H9 (cell line): ENCODE measurements at regions not wholly inside any gene's neighbourhood (a gene's known extent, or its start where the extent isn't known, plus 50 kb on each side); places are given as distances from the start of the nearest gene placed in this dataset.

Experiments
- DNase-seq: peaks from one replicate; pipeline ENCODE4 v3.0.0-alpha.2; 2017
- H2AFZ ChIP-seq: one replicate; pipeline ENCODE4 v1.6.1; 2013; ENCODE audit warnings: mild to moderate bottlenecking, low read length, control low read depth, moderate library complexity
- H2AK5ac ChIP-seq: 2 replicates; pipeline ENCODE4 v1.6.1; 2013; ENCODE audit warnings: low read length, control low read depth, mixed read lengths; ENCODE audit not compliant: insufficient read length
- H2BK120ac ChIP-seq: one replicate; pipeline ENCODE4 v1.6.1; 2013; ENCODE audit warnings: low read depth, mild to moderate bottlenecking, low read length, control low read depth, inconsistent platforms; ENCODE audit not compliant: poor library complexity, severe bottlenecking
- H2BK12ac ChIP-seq: 2 replicates; pipeline ENCODE4 v1.6.1; 2013; ENCODE audit warnings: low read length, control low read depth, mixed read lengths, low read depth; ENCODE audit not compliant: insufficient read length
- H2BK15ac ChIP-seq: 2 replicates; pipeline ENCODE4 v1.6.1; 2013; ENCODE audit warnings: low read depth, low read length, control low read depth
- H2BK20ac ChIP-seq: one replicate; pipeline ENCODE4 v1.6.1; 2013; ENCODE audit warnings: low read depth, mild to moderate bottlenecking, low read length, control low read depth, inconsistent platforms; ENCODE audit not compliant: poor library complexity, severe bottlenecking
- H2BK5ac ChIP-seq: 2 replicates; pipeline ENCODE4 v1.6.1; 2013; ENCODE audit warnings: low read length, control low read depth, mixed read lengths; ENCODE audit not compliant: insufficient read length
- H3K14ac ChIP-seq: 2 replicates; pipeline ENCODE4 v1.6.1; 2013; ENCODE audit warnings: low read length, control low read depth; ENCODE audit not compliant: insufficient read depth
- H3K18ac ChIP-seq: 2 replicates; pipeline ENCODE4 v1.6.1; 2013; ENCODE audit warnings: low read depth, mild to moderate bottlenecking, mixed read lengths, low read length, control low read depth; ENCODE audit not compliant: insufficient read length
- H3K23ac ChIP-seq: 2 replicates; pipeline ENCODE4 v1.6.1; 2013; ENCODE audit warnings: low read length, control low read depth, mixed read lengths, low read depth; ENCODE audit not compliant: insufficient read length
- H3K23me2 ChIP-seq: 2 replicates; pipeline ENCODE4 v1.6.1; 2013; ENCODE audit warnings: low read depth, mild to moderate bottlenecking, mixed read lengths, low read length, control low read depth; ENCODE audit not compliant: insufficient read length, poor library complexity, severe bottlenecking
- H3K27ac ChIP-seq: 2 replicates; pipeline ENCODE4 v1.5.1; 2013; ENCODE audit warnings: low read length, control low read depth, mixed read lengths, low read depth; ENCODE audit not compliant: insufficient read length
- H3K27me3 ChIP-seq: 2 replicates; pipeline ENCODE4 v1.6.1; 2013; ENCODE audit warnings: low read length, control low read depth, inconsistent platforms; ENCODE audit not compliant: insufficient read depth
- H3K4ac ChIP-seq: 2 replicates; pipeline ENCODE4 v1.6.1; 2013; ENCODE audit warnings: low read depth, mild to moderate bottlenecking, control low read depth, inconsistent platforms, low read length, moderate library complexity
- H3K4me1 ChIP-seq: 2 replicates; pipeline ENCODE4 v1.6.1; 2013; ENCODE audit warnings: low read length, control low read depth, inconsistent platforms; ENCODE audit not compliant: insufficient read depth
- H3K4me2 ChIP-seq: 2 replicates; pipeline ENCODE4 v1.6.1; 2013; ENCODE audit warnings: low read length, control low read depth, mixed read lengths; ENCODE audit not compliant: insufficient read length, insufficient read depth
- H3K56ac ChIP-seq: 2 replicates; pipeline ENCODE4 v1.6.1; 2013; ENCODE audit warnings: low read depth, mild to moderate bottlenecking, mixed read lengths, low read length, control low read depth; ENCODE audit not compliant: insufficient read length
- H3K79me1 ChIP-seq: 2 replicates; pipeline ENCODE4 v1.6.1; 2013; ENCODE audit warnings: low read depth, mild to moderate bottlenecking, moderate library complexity, low read length, control low read depth, inconsistent platforms; ENCODE audit not compliant: insufficient read depth, poor library complexity, severe bottlenecking
- H3K79me2 ChIP-seq: 2 replicates; pipeline ENCODE4 v1.6.1; 2013; ENCODE audit warnings: low read length, control low read depth, inconsistent platforms; ENCODE audit not compliant: insufficient read depth
- H3K9ac ChIP-seq: 2 replicates; pipeline ENCODE4 v1.6.1; 2013; ENCODE audit warnings: low read length, control low read depth, mixed read lengths; ENCODE audit not compliant: insufficient read length; ENCODE audit errors: extremely low read depth
- H3K9me3 ChIP-seq: one replicate; pipeline ENCODE4 v1.6.1; 2013; ENCODE audit warnings: low read depth, low read length, inconsistent platforms; ENCODE audit not compliant: control insufficient read depth
- H3T11ph ChIP-seq: one replicate; pipeline ENCODE4 v1.6.1; 2013; ENCODE audit warnings: mild to moderate bottlenecking, low read length, control low read depth, inconsistent platforms
- H4K20me1 ChIP-seq: one replicate; pipeline ENCODE4 v1.6.1; 2013; ENCODE audit not compliant: control insufficient read depth, insufficient read length, insufficient read depth
- H4K5ac ChIP-seq: 2 replicates; pipeline ENCODE4 v1.6.1; 2013; ENCODE audit warnings: low read depth, mild to moderate bottlenecking, mixed read lengths, low read length, control low read depth; ENCODE audit not compliant: insufficient read length
- H4K8ac ChIP-seq: replicated peaks from 2 replicates; pipeline ENCODE4 v1.6.1; 2013; ENCODE audit warnings: low read length, control low read depth, mixed read lengths, low read depth; ENCODE audit not compliant: insufficient read length
- H4K91ac ChIP-seq: 2 replicates; pipeline ENCODE4 v1.6.1; 2013; ENCODE audit warnings: low read depth, mild to moderate bottlenecking, moderate library complexity, mixed read lengths, low read length, control low read depth; ENCODE audit not compliant: insufficient read length
- H3K27ac Mint-ChIP-seq, 3 experiments: 2 replicates in 2 of 3; 3 replicates in 1 of 3; pipeline ENCODE4 v1.8.0; 2020 to 2021; ENCODE audit warnings: mixed read lengths in 3 of 3, mild to moderate bottlenecking in 1 of 3, moderate library complexity in 1 of 3
- H3K27me3 Mint-ChIP-seq: 2 replicates; pipeline ENCODE4 v1.8.0; 2021; ENCODE audit warnings: low read depth, mild to moderate bottlenecking, moderate library complexity, mixed read lengths
- H3K36me3 Mint-ChIP-seq, 3 experiments: 2 replicates in 2 of 3; 3 replicates in 1 of 3; pipeline ENCODE4 v1.8.0; 2020 to 2021; ENCODE audit warnings: low read depth in 3 of 3, mixed read lengths in 3 of 3; ENCODE audit not compliant: insufficient read depth in 1 of 3
- H3K4me1 Mint-ChIP-seq, 2 experiments: 2 replicates each; pipeline ENCODE4 v1.8.0; 2020; ENCODE audit warnings: mixed read lengths in 2 of 2
- H3K4me3 Mint-ChIP-seq, 2 experiments: 2 replicates in 1 of 2; 3 replicates in 1 of 2; pipeline ENCODE4 v1.8.0; 2020 to 2021; ENCODE audit warnings: mild to moderate bottlenecking in 2 of 2, mixed read lengths in 2 of 2, moderate library complexity in 1 of 2
- H3K9me3 Mint-ChIP-seq, 2 experiments: 2 replicates in 1 of 2; 3 replicates in 1 of 2; pipeline ENCODE4 v1.8.0; 2020; ENCODE audit warnings: mild to moderate bottlenecking in 2 of 2, mixed read lengths in 2 of 2, moderate library complexity in 1 of 2
- WGBS: extraction: QIAGEN DNeasy Blood & Tissue Kit; methylation state at CpG from one replicate; pipeline ENCODE4 v1.1.7; 2013; ENCODE audit warnings: missing lambda C conversion rate, low lambda C conversion rate, mixed read lengths; ENCODE audit not compliant: insufficient read length; ENCODE audit errors: extremely low coverage; 5-methylcytosine and 5-hydroxymethylcytosine counted together
- TF ChIP-seq, protein P1 (sequence below): fragments of 200-600 bp; sonication (generic); conservative IDR thresholded peaks from 3 replicates; pipeline ENCODE4 v1.8.0; 2021; ENCODE audit warnings: antibody characterized with exemption, mild to moderate bottlenecking

DNA sequence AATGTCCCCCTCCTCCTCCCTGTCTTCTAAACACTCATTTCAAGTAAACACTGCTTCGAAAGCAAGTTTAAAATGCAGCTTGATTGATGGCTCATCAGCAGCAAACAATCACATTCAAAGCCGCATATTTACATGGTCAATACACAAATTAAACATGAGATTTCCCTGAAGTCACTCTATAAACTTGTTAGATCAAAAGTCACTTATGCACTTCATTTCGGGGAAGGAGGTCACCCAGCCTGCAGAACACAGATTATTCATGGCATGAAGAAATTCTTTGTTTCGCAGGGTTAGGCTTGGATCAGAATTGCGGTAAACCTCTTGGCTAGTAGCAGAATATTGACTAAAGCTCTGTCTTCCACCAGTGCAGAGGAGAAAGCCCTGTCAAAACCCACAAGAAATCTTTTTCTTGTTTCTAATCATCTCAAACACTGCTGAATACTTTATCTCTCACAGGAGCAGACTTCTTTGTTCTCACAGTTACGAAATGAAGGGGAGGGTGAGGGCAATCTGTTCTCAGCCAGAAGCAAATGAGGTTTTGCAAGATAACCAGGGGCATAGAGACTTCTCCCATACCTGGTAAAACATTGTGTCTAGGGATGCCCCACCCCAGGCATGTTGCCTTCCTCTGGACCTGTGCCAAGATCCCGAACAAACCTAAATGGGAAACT is 133.3 kb upstream of the CHL1 start:
- H3K27me3 ChIP-seq: no peaks in the 10 kb centered on the region
- H3K9ac ChIP-seq: no peak overlapping the region
- no peak overlapping the region for H3K4ac ChIP-seq
- H3K9me3 Mint-ChIP-seq: no peaks in the 10 kb centered on the region
- TF ChIP-seq, protein P1, sequence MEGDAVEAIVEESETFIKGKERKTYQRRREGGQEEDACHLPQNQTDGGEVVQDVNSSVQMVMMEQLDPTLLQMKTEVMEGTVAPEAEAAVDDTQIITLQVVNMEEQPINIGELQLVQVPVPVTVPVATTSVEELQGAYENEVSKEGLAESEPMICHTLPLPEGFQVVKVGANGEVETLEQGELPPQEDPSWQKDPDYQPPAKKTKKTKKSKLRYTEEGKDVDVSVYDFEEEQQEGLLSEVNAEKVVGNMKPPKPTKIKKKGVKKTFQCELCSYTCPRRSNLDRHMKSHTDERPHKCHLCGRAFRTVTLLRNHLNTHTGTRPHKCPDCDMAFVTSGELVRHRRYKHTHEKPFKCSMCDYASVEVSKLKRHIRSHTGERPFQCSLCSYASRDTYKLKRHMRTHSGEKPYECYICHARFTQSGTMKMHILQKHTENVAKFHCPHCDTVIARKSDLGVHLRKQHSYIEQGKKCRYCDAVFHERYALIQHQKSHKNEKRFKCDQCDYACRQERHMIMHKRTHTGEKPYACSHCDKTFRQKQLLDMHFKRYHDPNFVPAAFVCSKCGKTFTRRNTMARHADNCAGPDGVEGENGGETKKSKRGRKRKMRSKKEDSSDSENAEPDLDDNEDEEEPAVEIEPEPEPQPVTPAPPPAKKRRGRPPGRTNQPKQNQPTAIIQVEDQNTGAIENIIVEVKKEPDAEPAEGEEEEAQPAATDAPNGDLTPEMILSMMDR: no peak
- H3K27ac ChIP-seq: no peak overlapping the region
- H4K91ac ChIP-seq: no peak overlapping the region
- H3T11ph ChIP-seq: no peak overlapping the region
- no peak overlapping the region for H3K4me2 ChIP-seq
- no peak for DNase-seq
- H3K18ac ChIP-seq: no peak overlapping the region
- no peaks in the 10 kb centered on the region for H3K79me1 ChIP-seq
- no peaks in the 10 kb centered on the region for H3K27me3 Mint-ChIP-seq
- H4K8ac ChIP-seq: no peak overlapping the region
- H3K56ac ChIP-seq: no peak overlapping the region
- no peak overlapping the region for H2AK5ac ChIP-seq
- H3K79me2 ChIP-seq: no peaks in the 10 kb centered on the region
- no peak overlapping the region for H3K23ac ChIP-seq
- no peaks in the 10 kb centered on the region for H3K4me1 ChIP-seq
- no peaks in the 10 kb centered on the region for H3K36me3 Mint-ChIP-seq
- no peaks in the 10 kb centered on the region for H3K9me3 ChIP-seq
- WGBS: no CpG with 5 or more reads among the region's 7 CpGs
- H2BK12ac ChIP-seq: no peak overlapping the region
- no peak overlapping the region for H2AFZ ChIP-seq
- no peak overlapping the region for H2BK20ac ChIP-seq
- no peak overlapping the region for H4K5ac ChIP-seq
- H2BK120ac ChIP-seq: no peak overlapping the region
- no peaks in the 10 kb centered on the region for H4K20me1 ChIP-seq
- no peak overlapping the region for H2BK15ac ChIP-seq
- H3K4me1 Mint-ChIP-seq: peaks cover 0 to 8% of the 10 kb centered on the region in 2 experiments; a peak in 1 of 4 replicates
- no peak overlapping the region for H2BK5ac ChIP-seq
- H3K27ac Mint-ChIP-seq: no peak overlapping the region
- H3K4me3 Mint-ChIP-seq: no peak overlapping the region
- H3K23me2 ChIP-seq: no peaks in the 10 kb centered on the region
- no peak overlapping the region for H3K14ac ChIP-seq
